ENCODE measurements at regions not wholly inside any gene's neighbourhood (a gene's known extent, or its start where the extent isn't known, plus 50 kb on each side); places are given as distances from the start of the nearest gene placed in this dataset.

DNA sequence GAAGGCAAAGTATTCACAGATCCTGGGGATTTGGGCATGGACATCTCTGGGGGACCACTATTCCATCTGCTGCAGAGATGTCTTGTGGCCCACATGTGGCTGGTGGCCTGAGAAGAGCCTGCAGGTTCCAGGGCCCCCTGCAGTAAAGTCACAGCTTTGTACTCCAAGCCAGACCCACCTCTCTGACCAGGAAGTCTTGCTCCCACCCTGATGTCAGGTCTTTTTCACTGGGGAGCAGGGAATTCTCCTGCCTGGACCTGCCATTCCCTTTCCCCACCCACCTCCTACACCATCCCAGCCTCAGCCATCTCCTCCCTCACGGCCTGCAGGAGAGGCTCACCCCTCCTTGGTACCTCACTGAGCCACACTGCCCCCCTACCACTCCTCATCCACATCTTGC, 211.8 kb downstream of the SMAD2 start:
- TF ChIP-seq, protein P1, sequence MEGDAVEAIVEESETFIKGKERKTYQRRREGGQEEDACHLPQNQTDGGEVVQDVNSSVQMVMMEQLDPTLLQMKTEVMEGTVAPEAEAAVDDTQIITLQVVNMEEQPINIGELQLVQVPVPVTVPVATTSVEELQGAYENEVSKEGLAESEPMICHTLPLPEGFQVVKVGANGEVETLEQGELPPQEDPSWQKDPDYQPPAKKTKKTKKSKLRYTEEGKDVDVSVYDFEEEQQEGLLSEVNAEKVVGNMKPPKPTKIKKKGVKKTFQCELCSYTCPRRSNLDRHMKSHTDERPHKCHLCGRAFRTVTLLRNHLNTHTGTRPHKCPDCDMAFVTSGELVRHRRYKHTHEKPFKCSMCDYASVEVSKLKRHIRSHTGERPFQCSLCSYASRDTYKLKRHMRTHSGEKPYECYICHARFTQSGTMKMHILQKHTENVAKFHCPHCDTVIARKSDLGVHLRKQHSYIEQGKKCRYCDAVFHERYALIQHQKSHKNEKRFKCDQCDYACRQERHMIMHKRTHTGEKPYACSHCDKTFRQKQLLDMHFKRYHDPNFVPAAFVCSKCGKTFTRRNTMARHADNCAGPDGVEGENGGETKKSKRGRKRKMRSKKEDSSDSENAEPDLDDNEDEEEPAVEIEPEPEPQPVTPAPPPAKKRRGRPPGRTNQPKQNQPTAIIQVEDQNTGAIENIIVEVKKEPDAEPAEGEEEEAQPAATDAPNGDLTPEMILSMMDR (IDR thresholded peaks at IDR 0.05; ENCODE audit: low read depth, low read length) = no peak
- Histone ChIP-seq H3K4me3 (ENCODE audit: low read depth, low read length) (no peak overlapping the region), H3K27me3 (no peaks in the 10 kb centered on the region), H3K36me3 (no peaks in the 10 kb centered on the region), H3K4me1 (no peaks in the 10 kb centered on the region), H3K9me3 (no peaks in the 10 kb centered on the region)
- DNase-seq = no peak

DNA sequence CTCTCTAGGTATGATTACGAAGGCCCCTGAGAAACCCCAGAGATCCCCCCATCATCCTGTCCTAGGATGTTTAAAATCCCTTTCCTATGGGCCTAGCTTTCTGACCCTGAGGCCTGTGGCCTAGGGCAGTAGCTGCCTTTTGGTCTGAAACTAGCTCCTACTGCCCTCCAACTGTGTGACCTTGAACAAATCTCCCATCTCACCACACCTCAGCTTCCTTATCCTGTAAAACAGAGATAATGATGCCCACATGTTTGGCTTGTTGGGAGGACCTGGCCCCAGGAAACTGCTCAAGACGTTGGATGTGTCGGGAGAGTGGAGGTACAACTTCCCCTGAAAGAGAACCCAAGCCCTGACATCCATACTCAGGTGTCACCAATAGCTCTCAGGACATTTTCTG, 213.2 kb downstream of the SMAD2 start:
- no peaks in the 10 kb centered on the region for H3K4me1 ChIP-seq
- no peak for DNase-seq
- no peaks in the 10 kb centered on the region for H3K9me3 ChIP-seq
- TF ChIP-seq, protein P1 (IDR thresholded peaks at IDR 0.05; ENCODE audit: low read depth, low read length) = no peak
- no peaks in the 10 kb centered on the region for H3K27me3 ChIP-seq
- H3K36me3 ChIP-seq = no peaks in the 10 kb centered on the region
- H3K4me3 ChIP-seq (ENCODE audit: low read depth, low read length) = no peak overlapping the region

DNA sequence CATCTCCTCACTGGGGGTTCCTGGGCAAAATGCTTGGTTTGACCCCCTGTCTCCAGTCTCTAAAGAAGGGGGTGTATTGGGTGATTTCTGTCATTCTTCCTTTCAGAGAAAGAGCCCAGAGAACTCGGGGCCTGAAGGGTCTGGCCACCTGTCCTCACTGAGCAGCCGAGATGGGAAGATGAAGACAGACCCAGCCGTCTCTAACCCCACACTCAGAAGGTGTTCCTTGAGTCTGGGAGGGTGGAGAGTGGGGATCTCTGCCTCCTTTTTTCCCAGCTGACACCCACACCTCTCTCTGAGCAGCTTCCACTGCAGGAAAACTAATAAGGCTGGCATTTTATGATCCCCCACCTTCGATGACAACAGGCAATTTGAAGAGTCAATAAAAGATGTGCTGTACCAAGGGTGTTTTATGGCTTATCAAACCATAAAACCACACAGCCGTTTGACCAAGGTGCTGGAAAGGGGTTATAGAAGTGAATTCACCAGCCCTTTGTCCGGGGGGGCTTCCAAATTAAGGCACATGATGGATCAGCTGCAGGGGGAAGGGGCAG, 213.8 kb downstream of the SMAD2 start:
- DNase-seq = no peak
- H3K4me3 ChIP-seq (ENCODE audit: low read depth, low read length) = no peak overlapping the region
- no peaks in the 10 kb centered on the region for H3K9me3 ChIP-seq
- H3K4me1 ChIP-seq = no peaks in the 10 kb centered on the region
- no peaks in the 10 kb centered on the region for H3K27me3 ChIP-seq
- TF ChIP-seq, protein P1 (IDR thresholded peaks at IDR 0.05; ENCODE audit: low read depth, low read length) = no peak
- H3K36me3 ChIP-seq = no peaks in the 10 kb centered on the region

DNA sequence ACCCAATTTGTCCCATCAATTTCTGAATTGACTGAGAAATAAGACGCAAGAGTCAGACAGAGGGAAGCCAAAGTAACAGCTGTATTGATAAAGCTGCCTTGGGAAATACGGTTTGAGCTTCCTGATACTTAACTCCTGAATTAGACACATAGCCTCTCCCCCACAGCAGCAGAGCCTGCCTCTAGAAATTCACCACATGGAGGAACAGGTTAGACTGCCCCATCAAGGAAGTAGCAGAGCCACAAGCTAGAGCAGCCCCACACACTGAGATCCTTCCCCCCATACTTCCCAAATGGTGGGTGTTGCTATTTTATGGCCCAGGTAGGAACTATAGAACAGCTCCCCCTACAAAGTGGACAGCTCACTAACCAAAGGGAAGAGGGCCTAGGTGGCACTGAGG, 220.0 kb downstream of the SMAD2 start:
- Histone ChIP-seq H3K36me3 (no peaks in the 10 kb centered on the region), H3K9me3 (no peaks in the 10 kb centered on the region), H3K27me3 (no peaks in the 10 kb centered on the region), H3K4me3 (ENCODE audit: low read depth, low read length) (no peak overlapping the region), H3K4me1 (no peaks in the 10 kb centered on the region)
- TF ChIP-seq, protein P1 (IDR thresholded peaks at IDR 0.05; ENCODE audit: low read depth, low read length) = no peak
- no peak for DNase-seq

DNA sequence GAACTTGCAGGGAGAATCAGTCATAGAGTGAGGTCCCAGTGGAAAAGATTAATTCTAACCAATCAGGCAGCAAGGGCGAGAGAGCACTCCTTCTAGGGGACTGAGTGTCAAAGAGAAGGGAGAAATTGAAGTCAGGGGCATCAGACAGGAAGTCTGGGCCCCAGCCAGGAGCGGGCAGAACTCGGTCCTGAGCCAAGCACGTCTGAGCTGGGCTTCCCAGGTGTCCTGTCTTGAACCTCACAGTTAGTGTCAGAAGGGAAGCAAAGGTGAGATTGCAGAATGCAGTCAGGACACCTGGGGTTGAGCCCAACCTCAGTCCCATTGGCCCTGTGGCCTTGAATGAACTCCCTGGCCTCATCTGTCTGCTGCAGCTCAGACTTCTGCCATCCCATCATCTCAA, 220.9 kb downstream of the SMAD2 start:
- no peak for DNase-seq
- Histone ChIP-seq H3K4me3 (ENCODE audit: low read depth, low read length) (no peak overlapping the region), H3K36me3 (no peaks in the 10 kb centered on the region), H3K9me3 (no peaks in the 10 kb centered on the region), H3K4me1 (no peaks in the 10 kb centered on the region), H3K27me3 (no peaks in the 10 kb centered on the region)
- TF ChIP-seq, protein P1 (IDR thresholded peaks at IDR 0.05; ENCODE audit: low read depth, low read length) = no peak

DNA sequence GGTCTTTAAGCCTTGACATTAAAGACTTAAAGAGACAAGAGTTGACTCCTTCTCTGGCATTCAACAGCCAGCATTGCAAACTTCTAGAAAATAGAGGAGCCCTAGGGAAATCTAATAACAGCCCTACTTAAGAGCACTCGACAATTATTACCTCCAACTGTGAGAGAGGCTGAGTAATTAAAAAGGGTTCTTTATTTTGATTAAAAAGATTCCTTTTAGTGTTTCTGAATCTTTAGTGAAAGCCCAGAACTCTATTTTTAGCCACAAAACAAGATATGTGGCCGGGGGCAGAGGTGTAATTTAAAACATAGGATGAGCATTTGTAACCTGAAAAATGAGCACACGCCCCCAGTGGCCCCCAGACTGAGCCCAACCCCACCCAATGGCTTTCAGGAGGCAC, 222.3 kb downstream of the SMAD2 start:
- TF ChIP-seq, protein P1 (IDR thresholded peaks at IDR 0.05; ENCODE audit: low read depth, low read length) = no peak
- no peak for DNase-seq

More for the DNA sequence above, 222.3 kb downstream of the SMAD2 start:
- H3K4me3 ChIP-seq (ENCODE audit: low read depth, low read length) = no peak overlapping the region
- H3K36me3 ChIP-seq = no peaks in the 10 kb centered on the region
- H3K27me3 ChIP-seq = no peaks in the 10 kb centered on the region
- H3K4me1 ChIP-seq = no peaks in the 10 kb centered on the region
- H3K9me3 ChIP-seq = no peaks in the 10 kb centered on the region
